ENCODE measurements at regions not wholly inside any gene's neighbourhood (a gene's known extent, or its start where the extent isn't known, plus 50 kb on each side); places are given as distances from the start of the nearest gene placed in this dataset.
"Not testable (repeated sequence)": the region's sequence is repeated elsewhere in the genome, so short reads cannot be mapped to it uniquely, and the experiment has no call there.

DNA sequence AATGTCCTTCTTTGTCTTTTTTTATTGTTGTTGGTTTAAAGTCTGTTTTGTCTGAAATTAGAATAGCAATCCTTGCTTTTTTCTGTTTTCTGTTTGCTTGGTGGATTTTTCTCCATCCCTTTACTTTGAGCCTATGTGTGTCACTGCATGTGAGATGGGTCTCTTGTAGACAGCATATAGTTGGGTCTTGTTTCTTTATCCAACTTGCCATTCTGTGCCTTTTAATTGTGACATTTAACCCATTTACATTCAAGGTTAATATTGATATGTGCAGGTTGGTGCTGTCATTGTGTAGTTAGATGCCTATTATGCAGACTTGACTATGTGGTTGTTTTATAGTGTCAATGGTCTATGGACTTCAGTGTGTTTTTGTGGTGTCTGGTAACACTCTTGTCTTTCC, 197.5 kb upstream of the FN1 start:
- TF ChIP-seq, protein P1, sequence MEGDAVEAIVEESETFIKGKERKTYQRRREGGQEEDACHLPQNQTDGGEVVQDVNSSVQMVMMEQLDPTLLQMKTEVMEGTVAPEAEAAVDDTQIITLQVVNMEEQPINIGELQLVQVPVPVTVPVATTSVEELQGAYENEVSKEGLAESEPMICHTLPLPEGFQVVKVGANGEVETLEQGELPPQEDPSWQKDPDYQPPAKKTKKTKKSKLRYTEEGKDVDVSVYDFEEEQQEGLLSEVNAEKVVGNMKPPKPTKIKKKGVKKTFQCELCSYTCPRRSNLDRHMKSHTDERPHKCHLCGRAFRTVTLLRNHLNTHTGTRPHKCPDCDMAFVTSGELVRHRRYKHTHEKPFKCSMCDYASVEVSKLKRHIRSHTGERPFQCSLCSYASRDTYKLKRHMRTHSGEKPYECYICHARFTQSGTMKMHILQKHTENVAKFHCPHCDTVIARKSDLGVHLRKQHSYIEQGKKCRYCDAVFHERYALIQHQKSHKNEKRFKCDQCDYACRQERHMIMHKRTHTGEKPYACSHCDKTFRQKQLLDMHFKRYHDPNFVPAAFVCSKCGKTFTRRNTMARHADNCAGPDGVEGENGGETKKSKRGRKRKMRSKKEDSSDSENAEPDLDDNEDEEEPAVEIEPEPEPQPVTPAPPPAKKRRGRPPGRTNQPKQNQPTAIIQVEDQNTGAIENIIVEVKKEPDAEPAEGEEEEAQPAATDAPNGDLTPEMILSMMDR (conservative IDR thresholded peaks at IDR 0.05; ENCODE audit: low read depth, low read length): no peak
- TF ChIP-seq EZH2phosphoT487 (IDR thresholded peaks at IDR 0.05; ENCODE audit: borderline replicate concordance, low read length): no peak
- TF ChIP-seq EZH2 (IDR thresholded peaks at IDR 0.05; ENCODE audit: low read length, unreplicated experiment): no peak
- intact Hi-C loops (cut with micrococcal nuclease): no loop called here
- no peaks in the 10 kb centered on the region for H3F3A ChIP-seq (ENCODE audit: low read length, unreplicated experiment)
- H3K9me3 ChIP-seq (ENCODE audit: low read length): peaks cover 8% of the 10 kb centered on the region; the same call in 1 of the 2 replicates
- H3K79me2 ChIP-seq (ENCODE audit: low read length): no peaks in the 10 kb centered on the region
- no peaks in the 10 kb centered on the region for H3K36me3 ChIP-seq (ENCODE audit: low read depth, low read length)
- peaks cover 9% of the 10 kb centered on the region for H3K4me1 ChIP-seq (ENCODE audit: insufficient read depth, low read length)
- H3K27ac ChIP-seq (ENCODE audit: low read length): no peak overlapping the region
- H3K4me3 ChIP-seq (ENCODE audit: low read length): no peak overlapping the region
- DNase-seq (no peak), ATAC-seq (no peak)
- no TSS peak for BruUV-seq (replicated peaks)
- no peak overlapping the region for H2AFZ ChIP-seq (ENCODE audit: low read length)
- H3K27me3 ChIP-seq (ENCODE audit: low read length): no peaks in the 10 kb centered on the region
- H3K4me2 ChIP-seq (ENCODE audit: low read length): no peak overlapping the region
- H4K20me1 ChIP-seq (ENCODE audit: low read length): no peaks in the 10 kb centered on the region
- no peak overlapping the region for H3K9ac ChIP-seq (ENCODE audit: low read length)
- no peaks in the 10 kb centered on the region for H3K9me2 ChIP-seq (replicated peaks; ENCODE audit: low read length)
- ChIA-PET CTCF (no interaction called here), POLR2A (ENCODE audit: unreplicated experiment) (no interaction called here)

DNA sequence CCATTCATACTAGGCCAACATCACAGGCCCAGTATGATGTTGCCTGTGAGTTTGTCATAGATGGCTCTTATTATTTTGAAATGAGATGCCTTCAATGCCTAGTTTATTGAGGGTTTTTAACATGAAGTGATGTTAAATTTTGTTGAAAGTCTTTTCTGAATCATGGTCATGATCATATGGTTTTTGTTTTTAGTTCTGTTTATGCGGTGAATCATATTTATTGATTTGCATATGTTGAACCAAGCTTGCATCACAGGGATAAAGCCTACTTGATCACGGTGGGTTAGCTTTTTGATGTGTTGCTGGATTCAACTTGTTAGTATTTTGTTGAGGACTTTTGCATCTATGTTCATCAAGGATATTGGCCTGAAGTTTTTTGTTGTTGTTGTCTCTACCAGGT, 195.8 kb upstream of the FN1 start:
- Histone ChIP-seq H3K9ac (ENCODE audit: low read length) (no peak overlapping the region), H4K20me1 (ENCODE audit: low read length) (no peaks in the 10 kb centered on the region), H3K4me1 (ENCODE audit: insufficient read depth, low read length) (peaks cover 9% of the 10 kb centered on the region), H3K9me2 (replicated peaks; ENCODE audit: low read length) (no peaks in the 10 kb centered on the region), H3K36me3 (ENCODE audit: low read depth, low read length) (no peaks in the 10 kb centered on the region), H3K4me3 (ENCODE audit: low read length) (no peak overlapping the region), H2AFZ (ENCODE audit: low read length) (no peak overlapping the region), H3F3A (ENCODE audit: low read length, unreplicated experiment) (no peaks in the 10 kb centered on the region), H3K79me2 (ENCODE audit: low read length) (no peaks in the 10 kb centered on the region), H3K4me2 (ENCODE audit: low read length) (no peak overlapping the region), H3K27me3 (ENCODE audit: low read length) (no peaks in the 10 kb centered on the region), H3K27ac (ENCODE audit: low read length) (no peak overlapping the region), H3K9me3 (ENCODE audit: low read length) (peaks cover 8% of the 10 kb centered on the region; the same call in 1 of the 2 replicates)
- intact Hi-C loops (cut with micrococcal nuclease): no loop called here
- TF ChIP-seq EZH2phosphoT487 (IDR thresholded peaks at IDR 0.05; ENCODE audit: borderline replicate concordance, low read length): no peak
- TF ChIP-seq, protein P1 (conservative IDR thresholded peaks at IDR 0.05; ENCODE audit: low read depth, low read length): no peak
- TF ChIP-seq EZH2 (IDR thresholded peaks at IDR 0.05; ENCODE audit: low read length, unreplicated experiment): no peak
- ATAC-seq: no peak
- BruUV-seq (replicated peaks): no TSS peak
- CTCF ChIA-PET: no interaction called here
- POLR2A ChIA-PET (ENCODE audit: unreplicated experiment): no interaction called here
- DNase-seq: no peak

DNA sequence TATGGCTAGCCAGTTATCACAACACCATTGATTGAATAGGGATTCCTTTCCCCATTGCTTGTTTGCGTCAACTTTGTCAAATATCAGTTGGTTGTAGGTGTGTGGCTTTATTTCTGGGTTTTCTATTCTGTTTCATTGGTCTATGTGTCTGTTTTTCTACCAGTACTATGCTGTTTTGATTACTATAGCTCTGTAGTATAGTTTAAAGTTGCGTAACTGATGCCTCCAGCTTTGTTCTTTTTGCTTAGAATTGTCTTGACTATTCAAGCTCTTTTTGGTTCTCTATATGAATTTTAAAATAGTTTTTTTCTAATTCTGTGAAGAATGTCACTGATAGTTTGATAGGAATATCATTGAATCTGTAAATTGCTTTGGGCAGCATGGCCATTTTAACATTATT, 194.9 kb upstream of the FN1 start:
- H3F3A ChIP-seq (ENCODE audit: low read length, unreplicated experiment); H3K9me2 ChIP-seq (replicated peaks; ENCODE audit: low read length); BruUV-seq (replicated peaks); POLR2A ChIA-PET (ENCODE audit: unreplicated experiment); H3K27me3 ChIP-seq (ENCODE audit: low read length); H3K9me3 ChIP-seq (ENCODE audit: low read length); H3K4me1 ChIP-seq (ENCODE audit: insufficient read depth, low read length); CTCF ChIA-PET; H3K27ac ChIP-seq (ENCODE audit: low read length); ATAC-seq; intact Hi-C loops (cut with micrococcal nuclease); H3K36me3 ChIP-seq (ENCODE audit: low read depth, low read length); H3K4me2 ChIP-seq (ENCODE audit: low read length); H2AFZ ChIP-seq (ENCODE audit: low read length); DNase-seq; H3K79me2 ChIP-seq (ENCODE audit: low read length); H3K4me3 ChIP-seq (ENCODE audit: low read length); H4K20me1 ChIP-seq (ENCODE audit: low read length); H3K9ac ChIP-seq (ENCODE audit: low read length): not testable (repeated sequence)
